DND-41 (cell line): ENCODE measurements at regions not wholly inside any gene's neighbourhood (a gene's known extent, or its start where the extent isn't known, plus 50 kb on each side); places are given as distances from the start of the nearest gene placed in this dataset.

Experiments
- CTCF ChIP-seq: IDR thresholded peaks from 2 replicates; pipeline ENCODE4 v1.5.1; 2012; ENCODE audit warnings: borderline replicate concordance, low read length, moderate library complexity, mild to moderate bottlenecking; ENCODE audit not compliant: poor library complexity, severe bottlenecking; ENCODE audit errors: extremely low read depth
- EZH2 ChIP-seq: IDR thresholded peaks from 3 replicates; pipeline ENCODE4 v1.6.1; 2012; ENCODE audit warnings: borderline replicate concordance, low read depth, mild to moderate bottlenecking, moderate library complexity, low read length, inconsistent platforms; ENCODE audit not compliant: severe bottlenecking

- TF ChIP-seq CTCF: no peak
- no peak for TF ChIP-seq EZH2
These were observed 156.0 kb upstream of the TTC29 start for GRCh38 chr4:147101678-147102077.
